ENCODE measurements at regions not wholly inside any gene's neighbourhood (a gene's known extent, or its start where the extent isn't known, plus 50 kb on each side); places are given as distances from the start of the nearest gene placed in this dataset.
"Not testable (repeated sequence)": the region's sequence is repeated elsewhere in the genome, so short reads cannot be mapped to it uniquely, and the experiment has no call there.

- TF ChIP-seq EZH2 (IDR thresholded peaks at IDR 0.05; ENCODE audit: low read length, missing control alignments); CTCF (conservative IDR thresholded peaks at IDR 0.05 in 1 of 2, IDR thresholded peaks at IDR 0.05 in 1 of 2; ENCODE audit: low read depth in 1 of 2, low read length in 2 of 2): not testable (repeated sequence)
Measured at GRCh38 chr1:149246212-149246611, 142.9 kb upstream of the NBPF9 start.

Data from fibroblast of lung (primary cell).